H1 (cell line): ENCODE measurements at regions not wholly inside any gene's neighbourhood (a gene's known extent, or its start where the extent isn't known, plus 50 kb on each side); places are given as distances from the start of the nearest gene placed in this dataset.

Source experiments
- CTCF ChIA-PET: fragments of 300-600 bp; sonication (Branson Sonifier 250); formaldehyde crosslinking; loops from one replicate; lab custom pipeline; 2021; ENCODE audit not compliant: partially characterized antibody; lab: Charles Lee
- POLR2A ChIA-PET: fragments of 300-600 bp; sonication (Branson Sonifier 250); formaldehyde crosslinking; loops from one replicate; lab custom pipeline; 2021; ENCODE audit warnings: inconsistent platforms; ENCODE audit not compliant: partially characterized antibody; lab: Charles Lee
- DNase-seq, 2 experiments: peaks; one replicate each; pipeline versions ENCODE4 v3.0.0 to v3.0.0-alpha.2; 2010 to 2022; ENCODE audit warnings: low spot score in 2 of 2, low read depth in 1 of 2, mixed read lengths in 1 of 2
- FAIRE-seq: peaks from 2 replicates; lab custom pipeline; 2011; peaks lifted over from hg19 to GRCh38; lab: Jason Lieb, UNC
- H2AFZ ChIP-seq: 2 replicates; pipeline ENCODE4 v1.8.1; 2012; ENCODE audit warnings: low read length, inconsistent platforms
- H2AK5ac ChIP-seq: 2 replicates; pipeline ENCODE4 v1.6.1; 2013; ENCODE audit warnings: low read depth, low read length
- H2BK120ac ChIP-seq: replicated peaks from 2 replicates; pipeline ENCODE3; 2013; ENCODE audit warnings: low read depth, low read length, inconsistent platforms
- H2BK12ac ChIP-seq: 2 replicates; pipeline ENCODE4 v1.6.1; 2013; ENCODE audit warnings: low read depth, low read length
- H2BK15ac ChIP-seq: 2 replicates; pipeline ENCODE4 v1.6.1; 2013; ENCODE audit warnings: low read length
- H2BK20ac ChIP-seq: 2 replicates; pipeline ENCODE4 v1.6.1; 2013; ENCODE audit warnings: low read length
- H2BK5ac ChIP-seq: 2 replicates; pipeline ENCODE4 v1.6.1; 2013; ENCODE audit warnings: low read depth, low read length
- H3K14ac ChIP-seq: 2 replicates; pipeline ENCODE4 v1.6.1; 2013; ENCODE audit warnings: inconsistent platforms; ENCODE audit not compliant: insufficient read length
- H3K18ac ChIP-seq: 2 replicates; pipeline ENCODE4 v1.6.1; 2013; ENCODE audit warnings: low read length; ENCODE audit errors: extremely low read depth
- H3K23ac ChIP-seq: 2 replicates; pipeline ENCODE4 v1.6.1; 2013; ENCODE audit warnings: inconsistent platforms; ENCODE audit not compliant: insufficient read length
- H3K23me2 ChIP-seq: 2 replicates; pipeline ENCODE4 v1.6.1; 2013; ENCODE audit warnings: low read depth, low read length
- H3K27ac ChIP-seq: 2 replicates; pipeline ENCODE4 v1.6.1; 2011; ENCODE audit warnings: low read depth, low read length, inconsistent platforms
- H3K27me3 ChIP-seq, 4 experiments: replicated peaks in 1 of 4; 1 replicate in 1 of 4; 2 replicates in 3 of 4; pipeline versions ENCODE4 v1.6.1 to v1.8.1; 2011 to 2013; ENCODE audit warnings: low read length in 3 of 4, mild to moderate bottlenecking in 3 of 4, inconsistent platforms in 2 of 4, mixed read lengths in 2 of 4, moderate library complexity in 1 of 4; ENCODE audit not compliant: control insufficient read depth in 3 of 4, insufficient read depth in 3 of 4; ENCODE audit errors: extremely low read depth in 1 of 4
- H3K36me3 ChIP-seq, 4 experiments: 2 replicates each; pipeline versions ENCODE4 v1.6.1 to v1.8.1; 2011 to 2013; ENCODE audit warnings: mild to moderate bottlenecking in 4 of 4, low read length in 3 of 4, moderate library complexity in 2 of 4, control low read depth in 1 of 4, inconsistent platforms in 1 of 4; ENCODE audit not compliant: insufficient read depth in 4 of 4, control insufficient read depth in 2 of 4
- H3K4ac ChIP-seq: replicated peaks from 2 replicates; pipeline ENCODE3; 2013; ENCODE audit warnings: low read length, low read depth, mixed read lengths, inconsistent platforms; ENCODE audit not compliant: insufficient read length
- H3K4me1 ChIP-seq, 4 experiments: replicated peaks in 1 of 4; 1 replicate in 1 of 4; 2 replicates in 3 of 4; pipeline versions ENCODE4 v1.6.1 to v1.8.1; 2011 to 2013; ENCODE audit warnings: low read length in 3 of 4, inconsistent platforms in 2 of 4, mixed read lengths in 1 of 4; ENCODE audit not compliant: insufficient read depth in 4 of 4, control insufficient read depth in 3 of 4
- H3K4me2 ChIP-seq, 2 experiments: 2 replicates each; pipeline versions ENCODE4 v1.6.1 to v1.8.1; 2011 to 2013; ENCODE audit warnings: low read depth in 2 of 2, low read length in 2 of 2, control low read depth in 1 of 2, inconsistent platforms in 1 of 2, mild to moderate bottlenecking in 1 of 2; ENCODE audit not compliant: insufficient read depth in 1 of 2
- H3K4me3 ChIP-seq, 4 experiments: fragments of 200-600, 300-600 bp in 1 of 4; sonication (generic), shearing (Covaris generic), sonication (Bioruptor Twin) in 1 of 4; 2 replicates each; pipeline versions ENCODE4 v1.5.1 to v1.8.1; 2011 to 2016; ENCODE audit warnings: low read length in 4 of 4, low read depth in 3 of 4, control low read depth in 2 of 4, inconsistent platforms in 2 of 4, mild to moderate bottlenecking in 2 of 4, mixed read lengths in 1 of 4, moderate library complexity in 1 of 4; ENCODE audit not compliant: insufficient read depth in 2 of 4; ENCODE audit errors: extremely low read depth in 1 of 4
- H3K56ac ChIP-seq: replicated peaks from 2 replicates; pipeline ENCODE3; 2013; ENCODE audit warnings: low read depth, mild to moderate bottlenecking, mixed read lengths, low read length, inconsistent platforms; ENCODE audit not compliant: insufficient read length
- H3K79me1 ChIP-seq: 2 replicates; pipeline ENCODE4 v1.6.1; 2013; ENCODE audit warnings: low read depth, low read length, control low read depth
- H3K79me2 ChIP-seq, 2 experiments: 2 replicates each; pipeline versions ENCODE4 v1.6.1 to v1.8.1; 2012 to 2013; ENCODE audit warnings: low read length in 2 of 2, mild to moderate bottlenecking in 2 of 2, inconsistent platforms in 1 of 2; ENCODE audit not compliant: insufficient read depth in 2 of 2, control insufficient read depth in 1 of 2
- H3K9ac ChIP-seq, 4 experiments: replicated peaks in 1 of 4; 1 replicate in 1 of 4; 2 replicates in 3 of 4; pipeline versions ENCODE4 v1.6.1 to v1.8.1; 2011 to 2013; ENCODE audit warnings: low read depth in 3 of 4, low read length in 3 of 4, control low read depth in 2 of 4, mild to moderate bottlenecking in 2 of 4, moderate library complexity in 2 of 4, inconsistent platforms in 1 of 4; ENCODE audit errors: extremely low read depth in 1 of 4
- H3K9me3 ChIP-seq, 2 experiments: 2 replicates each; pipeline versions ENCODE4 v1.6.1 to v1.8.1; 2012 to 2013; ENCODE audit warnings: mild to moderate bottlenecking in 2 of 2, moderate library complexity in 2 of 2, control low read depth in 1 of 2, inconsistent platforms in 1 of 2, low read depth in 1 of 2, low read length in 1 of 2, mixed read lengths in 1 of 2; ENCODE audit not compliant: insufficient read depth in 2 of 2
- H4K20me1 ChIP-seq, 2 experiments: replicated peaks in 1 of 2; 2 replicates each; pipeline versions ENCODE3 to v1.8.1; 2011 to 2013; ENCODE audit warnings: inconsistent platforms in 2 of 2, low read length in 2 of 2, mild to moderate bottlenecking in 1 of 2; ENCODE audit not compliant: insufficient read depth in 2 of 2, control insufficient read depth in 1 of 2
- H4K5ac ChIP-seq: 2 replicates; pipeline ENCODE4 v1.6.1; 2013; ENCODE audit warnings: low read length, low read depth, mixed read lengths, inconsistent platforms; ENCODE audit not compliant: insufficient read length
- H4K8ac ChIP-seq: 2 replicates; pipeline ENCODE4 v1.8.0; 2013; ENCODE audit warnings: mild to moderate bottlenecking, moderate library complexity, low read length, inconsistent platforms; ENCODE audit not compliant: insufficient read depth; ENCODE audit errors: extremely low read depth
- H4K91ac ChIP-seq: replicated peaks from 2 replicates; pipeline ENCODE3; 2013; ENCODE audit warnings: low read length, mixed read lengths, inconsistent platforms; ENCODE audit not compliant: insufficient read length
- CEBPB ChIP-seq: IDR thresholded peaks from 2 replicates; pipeline ENCODE4 v1.6.1; 2012; ENCODE audit warnings: low read depth, low read length
- FOSL1 ChIP-seq: IDR thresholded peaks from 2 replicates; pipeline ENCODE4 v1.6.1; 2011; ENCODE audit warnings: mild to moderate bottlenecking, low read depth, low read length, moderate library complexity; ENCODE audit not compliant: insufficient read depth
- KDM4A ChIP-seq: IDR thresholded peaks from one replicate; pipeline ENCODE4 v1.7.1; 2012; ENCODE audit warnings: low read depth, mild to moderate bottlenecking, moderate library complexity, low read length, inconsistent platforms; ENCODE audit not compliant: severe bottlenecking
- POLR2A ChIP-seq, 2 experiments: IDR thresholded peaks; 1 replicate in 1 of 2; 2 replicates in 1 of 2; pipeline ENCODE4 v1.6.1; 2011; ENCODE audit warnings: low read depth in 2 of 2, low read length in 2 of 2, mild to moderate bottlenecking in 2 of 2; ENCODE audit errors: control extremely low read depth in 1 of 2
- POU5F1 ChIP-seq: IDR thresholded peaks from 2 replicates; pipeline ENCODE4 v1.6.1; 2011; ENCODE audit warnings: low read depth, mild to moderate bottlenecking, low read length, moderate library complexity
- RFX5 ChIP-seq: IDR thresholded peaks from 2 replicates; pipeline ENCODE4 v1.6.1; 2011; ENCODE audit warnings: low read depth, low read length, improper control_type of control experiment, borderline replicate concordance
- SP4 ChIP-seq: IDR thresholded peaks from 2 replicates; pipeline ENCODE4 v1.6.1; 2012; ENCODE audit warnings: low read length, inconsistent platforms
- WGBS, 2 experiments: shearing (Covaris generic) in 1 of 2; methylation state at CpG; one replicate each; pipeline versions ENCODE4 v1.1.6 to v1.1.7; 2013 to 2015; ENCODE audit warnings: low lambda C conversion rate in 2 of 2, mixed read lengths in 2 of 2, inconsistent platforms in 1 of 2, low coverage in 1 of 2, missing lambda C conversion rate in 1 of 2; ENCODE audit not compliant: insufficient replicate concordance in 2 of 2, insufficient coverage in 1 of 2, insufficient read length in 1 of 2; ENCODE audit errors: extremely low coverage in 1 of 2, missing lambda C conversion rate in 1 of 2; 5-methylcytosine and 5-hydroxymethylcytosine counted together

DNA sequence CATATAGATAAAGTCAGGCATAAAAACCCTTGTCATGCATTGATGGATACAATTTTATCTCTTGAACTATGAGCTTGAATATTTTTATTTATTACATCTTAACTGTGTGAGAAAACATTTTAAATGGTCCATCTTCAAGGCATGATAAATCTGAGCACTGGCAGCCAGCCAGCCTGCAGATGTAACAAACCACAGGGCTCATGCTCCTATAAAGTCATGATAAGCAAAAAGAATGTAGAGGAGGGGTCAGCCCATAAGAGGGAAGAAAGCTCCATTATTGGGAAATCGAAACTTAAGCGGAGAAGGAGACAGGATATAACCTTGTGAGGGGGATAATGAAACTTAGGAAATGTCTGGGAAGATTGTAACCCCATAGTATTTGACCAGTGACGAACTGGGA is 839.0 kb downstream of the LRRIQ3 start:
- no peak overlapping the region for H3K4me3 ChIP-seq
- H4K5ac ChIP-seq: no peak overlapping the region
- H2BK15ac ChIP-seq: no peak overlapping the region
- no peak overlapping the region for H3K27ac ChIP-seq
- H3K36me3 ChIP-seq: no peaks in the 10 kb centered on the region
- H4K20me1 ChIP-seq: no peaks in the 10 kb centered on the region
- no peak overlapping the region for H2AK5ac ChIP-seq
- no peaks in the 10 kb centered on the region for H3K23me2 ChIP-seq
- H3K79me1 ChIP-seq: no peaks in the 10 kb centered on the region
- H4K8ac ChIP-seq: no peak overlapping the region
- no peak overlapping the region for H3K9ac ChIP-seq
- FAIRE-seq (no peak), DNase-seq (no peak)
- no peak overlapping the region for H3K4me2 ChIP-seq
- no peaks in the 10 kb centered on the region for H3K27me3 ChIP-seq
- no peak overlapping the region for H3K56ac ChIP-seq
- no peak overlapping the region for H3K18ac ChIP-seq
- H3K14ac ChIP-seq: no peak overlapping the region
- ChIA-PET POLR2A (no interaction called here), CTCF (no interaction called here)
- no peak overlapping the region for H2BK120ac ChIP-seq
- no peak overlapping the region for H2BK5ac ChIP-seq
- no peaks in the 10 kb centered on the region for H3K4me1 ChIP-seq
- no peak overlapping the region for H3K23ac ChIP-seq
- peak overlapping the region; percentile 44; the same call in 1 of the 2 replicates for H2AFZ ChIP-seq
- H3K9me3 ChIP-seq: no peaks in the 10 kb centered on the region
- H2BK12ac ChIP-seq: no peak overlapping the region
- TF ChIP-seq RFX5: no peak
- no peak for TF ChIP-seq FOSL1
- no peak for TF ChIP-seq KDM4A
- TF ChIP-seq CEBPB: no peak
- TF ChIP-seq POU5F1: no peak
- TF ChIP-seq SP4: no peak
- TF ChIP-seq POLR2A (IDR thresholded peaks at IDR 0.05; ENCODE audit: control extremely low read depth in 1 of 2, low read depth in 2 of 2, low read length in 2 of 2): no peak
- H4K91ac ChIP-seq: no peak overlapping the region
- H2BK20ac ChIP-seq: no peak overlapping the region
- H3K79me2 ChIP-seq: no peaks in the 10 kb centered on the region
- H3K4ac ChIP-seq: no peak overlapping the region
- WGBS, 2 experiments: 87% methylated on average over 3 of the region's 3 CpGs; no CpG with 5 or more reads in 1 of the 2 experiments
